IPS DF 6.9 (cell line): ENCODE measurements at regions not wholly inside any gene's neighbourhood (a gene's known extent, or its start where the extent isn't known, plus 50 kb on each side); places are given as distances from the start of the nearest gene placed in this dataset.
"Not testable (repeated sequence)": the region's sequence is repeated elsewhere in the genome, so short reads cannot be mapped to it uniquely, and the experiment has no call there.

ENCODE experiments used
- DNase-seq: peaks from one replicate; pipeline ENCODE4 v3.0.0-alpha.2; 2013; ENCODE audit warnings: low read depth, low spot score
- H3K27ac ChIP-seq: one replicate; pipeline ENCODE4 v1.5.1; 2013; ENCODE audit warnings: low read length, control low read depth
- H3K27me3 ChIP-seq: 2 replicates; pipeline ENCODE4 v1.6.1; 2013; ENCODE audit warnings: mild to moderate bottlenecking, low read length; ENCODE audit not compliant: control insufficient read depth, insufficient read depth
- H3K36me3 ChIP-seq: 2 replicates; pipeline ENCODE4 v1.6.1; 2013; ENCODE audit warnings: low read length; ENCODE audit not compliant: control insufficient read depth, insufficient read depth
- H3K4me1 ChIP-seq: 2 replicates; pipeline ENCODE4 v1.6.1; 2013; ENCODE audit warnings: low read length; ENCODE audit not compliant: control insufficient read depth, insufficient read depth
- H3K4me3 ChIP-seq: 2 replicates; pipeline ENCODE4 v1.5.1; 2013; ENCODE audit warnings: mild to moderate bottlenecking, low read length
- H3K9me3 ChIP-seq: 2 replicates; pipeline ENCODE4 v1.6.1; 2013; ENCODE audit warnings: low read length, inconsistent platforms; ENCODE audit not compliant: control insufficient read depth, insufficient read depth
- WGBS: extraction: QIAGEN DNeasy Blood & Tissue Kit; methylation state at CpG from one replicate; pipeline ENCODE4 v1.1.7; 2013; ENCODE audit warnings: mixed read lengths, missing lambda C conversion rate; ENCODE audit not compliant: insufficient read length, insufficient coverage; 5-methylcytosine and 5-hydroxymethylcytosine counted together

GRCh38 chr11:70594606-70595005 is 196.3 kb downstream of the CTTN start:
- no peaks in the 10 kb centered on the region for H3K9me3 ChIP-seq
- 0 out of 2 replicates have a peak, but pooled peaks cover 2% of the 10 kb centered on the region for H3K4me1 ChIP-seq
- H3K27me3 ChIP-seq = no peaks in the 10 kb centered on the region
- no CpG with 5 or more reads among the region's 10 CpGs for WGBS
- DNase-seq = no peak
- H3K27ac ChIP-seq = no peak overlapping the region
- H3K4me3 ChIP-seq = no peak overlapping the region
- no peaks in the 10 kb centered on the region for H3K36me3 ChIP-seq

- WGBS = no CpG with 5 or more reads among the region's 13 CpGs
- Histone ChIP-seq H3K27ac (no peak overlapping the region), H3K4me1 (0 out of 2 replicates have a peak, but pooled peaks cover 2% of the 10 kb centered on the region), H3K27me3 (no peaks in the 10 kb centered on the region), H3K9me3 (no peaks in the 10 kb centered on the region), H3K36me3 (no peaks in the 10 kb centered on the region), H3K4me3 (no peak overlapping the region)
- no peak for DNase-seq
Observed at GRCh38 chr11:70595016-70595415, 196.7 kb downstream of the CTTN start.

GRCh38 chr11:70595452-70595851 is 197.1 kb downstream of the CTTN start:
- WGBS = no CpG with 5 or more reads among the region's 12 CpGs
- Histone ChIP-seq H3K4me1 (0 out of 2 replicates have a peak, but pooled peaks cover 2% of the 10 kb centered on the region), H3K27me3 (no peaks in the 10 kb centered on the region), H3K9me3 (no peaks in the 10 kb centered on the region), H3K27ac (no peak overlapping the region), H3K4me3 (no peak overlapping the region), H3K36me3 (no peaks in the 10 kb centered on the region)
- DNase-seq = no peak

GRCh38 chr11:70596091-70596490 is 197.8 kb downstream of the CTTN start:
- no CpG with 5 or more reads among the region's 9 CpGs for WGBS
- no peaks in the 10 kb centered on the region for H3K27me3 ChIP-seq

GRCh38 chr11:70597006-70597555 is 198.8 kb downstream of the CTTN start:
- H3K9me3 ChIP-seq = no peaks in the 10 kb centered on the region
- H3K27me3 ChIP-seq = no peaks in the 10 kb centered on the region
- no peaks in the 10 kb centered on the region for H3K36me3 ChIP-seq
- H3K27ac ChIP-seq = no peak overlapping the region
- WGBS = no CpG with 5 or more reads among the region's 10 CpGs
- H3K4me1 ChIP-seq = 0 out of 2 replicates have a peak, but pooled peaks cover 2% of the 10 kb centered on the region
- no peak overlapping the region for H3K4me3 ChIP-seq
- no peak for DNase-seq

More at GRCh38 chr11:70596091-70596490, 197.8 kb downstream of the CTTN start:
- H3K9me3 ChIP-seq = no peaks in the 10 kb centered on the region
- no peaks in the 10 kb centered on the region for H3K36me3 ChIP-seq
- H3K4me3 ChIP-seq = no peak overlapping the region
- no peak for DNase-seq
- H3K27ac ChIP-seq = no peak overlapping the region
- H3K4me1 ChIP-seq = 0 out of 2 replicates have a peak, but pooled peaks cover 2% of the 10 kb centered on the region

GRCh38 chr11:70597751-70598625 is 199.7 kb downstream of the CTTN start:
- no peak for DNase-seq
- no peaks in the 10 kb centered on the region for H3K27me3 ChIP-seq
- WGBS = no CpG with 5 or more reads among the region's 20 CpGs
- H3K27ac ChIP-seq = no peak overlapping the region
- no peaks in the 10 kb centered on the region for H3K36me3 ChIP-seq
- H3K4me3 ChIP-seq = no peak overlapping the region
- 0 out of 2 replicates have a peak, but pooled peaks cover 2% of the 10 kb centered on the region for H3K4me1 ChIP-seq
- H3K9me3 ChIP-seq = no peaks in the 10 kb centered on the region

- not testable (repeated sequence) for DNase-seq, H3K4me1 ChIP-seq, H3K36me3 ChIP-seq, H3K4me3 ChIP-seq, H3K27ac ChIP-seq, H3K27me3 ChIP-seq, H3K9me3 ChIP-seq
- no CpG with 5 or more reads among the region's 7 CpGs for whole genome bisulfite sequencing
Observed at GRCh38 chr11:70600911-70601415, 202.6 kb downstream of the CTTN start.

- H3K27me3 ChIP-seq = no peaks in the 10 kb centered on the region
- no peak overlapping the region for H3K27ac ChIP-seq
- no peak overlapping the region for H3K4me3 ChIP-seq
- H3K9me3 ChIP-seq = no peaks in the 10 kb centered on the region
- no peaks in the 10 kb centered on the region for H3K4me1 ChIP-seq
- no peaks in the 10 kb centered on the region for H3K36me3 ChIP-seq
- WGBS = no CpG with 5 or more reads among the region's 11 CpGs
- no peak for DNase-seq
Observed at GRCh38 chr11:70601861-70602538, 203.7 kb downstream of the CTTN start.

GRCh38 chr11:70603114-70603755 is 204.9 kb downstream of the CTTN start:
- WGBS = no CpG with 5 or more reads among the region's 10 CpGs
- no peak overlapping the region for H3K27ac ChIP-seq
- no peak for DNase-seq
- no peaks in the 10 kb centered on the region for H3K36me3 ChIP-seq
- no peaks in the 10 kb centered on the region for H3K27me3 ChIP-seq
- H3K4me1 ChIP-seq = no peaks in the 10 kb centered on the region
- no peak overlapping the region for H3K4me3 ChIP-seq
- H3K9me3 ChIP-seq = no peaks in the 10 kb centered on the region

GRCh38 chr11:70603756-70604211 is 205.5 kb downstream of the CTTN start:
- no peaks in the 10 kb centered on the region; the same call in 1 of the 2 replicates for H3K4me1 ChIP-seq
- H3K27ac ChIP-seq = no peak overlapping the region
- WGBS = no CpG with 5 or more reads among the region's 9 CpGs

More at GRCh38 chr11:70603756-70604211, 205.5 kb downstream of the CTTN start:
- no peaks in the 10 kb centered on the region for H3K27me3 ChIP-seq
- H3K36me3 ChIP-seq = no peaks in the 10 kb centered on the region
- no peaks in the 10 kb centered on the region for H3K9me3 ChIP-seq
- no peak for DNase-seq
- H3K4me3 ChIP-seq = no peak overlapping the region
